Kasumi-1 (cell line): ENCODE measurements at regions not wholly inside any gene's neighbourhood (a gene's known extent, or its start where the extent isn't known, plus 50 kb on each side); places are given as distances from the start of the nearest gene placed in this dataset.

ENCODE experiments used
- DNase-seq, 2 experiments: peaks; one replicate each; lab custom pipeline; 2025; lab: John Stamatoyannopoulos, UW

DNA sequence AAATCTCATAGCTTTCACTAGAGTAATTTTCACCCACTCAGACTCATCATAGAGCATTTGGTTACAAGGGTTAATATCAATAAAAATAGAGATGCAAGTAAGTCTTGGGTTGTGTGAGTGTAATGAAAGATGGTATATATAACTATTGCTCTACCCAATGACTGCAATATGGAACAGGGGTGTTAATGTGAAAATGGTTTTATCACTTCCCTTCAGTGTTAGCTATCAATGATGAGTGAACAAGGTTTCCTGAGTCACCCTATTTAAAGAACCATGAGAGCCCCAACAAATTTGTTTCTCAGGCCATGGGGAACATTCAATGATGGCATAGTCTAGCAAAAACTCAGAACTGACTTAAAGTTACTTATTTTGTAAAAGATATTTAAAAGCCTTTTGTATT is 1133.6 kb upstream of the ZEB2 start:
- no peak for DNase-seq

DNA sequence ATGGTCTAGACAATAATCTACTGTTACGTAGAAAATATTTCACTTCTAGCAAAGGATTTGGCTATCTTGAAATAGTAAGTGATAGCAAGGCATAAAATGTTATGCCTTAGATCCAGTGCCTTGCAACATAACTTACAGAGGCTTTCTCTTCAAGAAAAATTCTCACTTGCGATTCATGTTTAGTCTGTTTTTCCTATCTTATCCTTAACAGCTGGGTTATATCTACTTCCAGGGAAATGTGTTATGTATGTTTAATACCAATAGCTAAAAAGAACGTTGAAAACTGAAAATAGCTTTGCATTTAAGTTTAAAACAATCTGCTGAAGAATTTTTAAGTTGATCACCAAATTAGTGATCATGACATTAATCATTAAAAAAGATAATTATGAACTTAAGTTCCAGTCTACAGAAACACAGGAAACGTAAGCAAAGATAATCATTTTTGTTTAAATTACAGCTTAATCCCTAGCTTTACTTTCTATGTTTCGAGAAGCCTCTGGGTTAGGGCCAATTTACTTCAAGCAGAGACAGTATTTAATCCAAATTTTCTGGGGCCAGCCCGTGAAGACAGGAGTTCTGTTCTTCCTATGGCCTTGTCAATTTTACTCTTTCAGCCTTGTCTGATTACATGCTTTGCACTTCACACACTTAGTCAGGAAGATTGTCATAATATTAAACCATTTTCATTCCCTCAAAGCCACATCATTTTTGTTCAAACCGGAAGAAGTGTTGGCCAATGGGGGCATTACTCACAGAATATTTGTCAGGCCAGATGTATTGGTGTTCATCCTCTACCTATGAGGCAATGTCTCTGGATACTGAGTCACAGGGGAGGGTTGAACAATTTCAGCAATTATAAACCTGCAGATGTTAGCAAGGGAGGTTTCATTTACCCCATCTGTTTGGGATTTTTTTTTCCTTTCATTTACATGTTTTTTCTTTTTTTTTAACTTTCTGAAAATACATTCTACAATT is 1132.9 kb upstream of the ZEB2 start:
- no peak for DNase-seq

DNA sequence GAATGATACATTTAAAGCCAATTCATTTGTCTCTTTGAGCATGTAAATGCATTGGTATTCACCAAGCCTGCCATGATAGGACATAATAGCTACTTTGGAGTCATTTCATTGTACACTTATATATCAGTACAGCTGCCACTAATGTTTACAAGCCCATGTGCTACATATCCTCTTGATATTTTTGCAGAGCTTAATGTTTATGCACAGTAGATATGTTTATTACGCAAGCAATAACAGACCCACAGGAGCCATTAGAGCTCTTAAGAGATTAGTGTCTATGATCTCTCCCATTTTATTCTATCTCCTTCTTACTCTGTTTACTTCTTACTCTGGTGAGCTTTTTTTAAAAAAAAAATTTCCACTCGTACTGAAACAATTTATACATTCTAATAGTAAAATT is 1132.1 kb upstream of the ZEB2 start:
- no peak for DNase-seq

DNA sequence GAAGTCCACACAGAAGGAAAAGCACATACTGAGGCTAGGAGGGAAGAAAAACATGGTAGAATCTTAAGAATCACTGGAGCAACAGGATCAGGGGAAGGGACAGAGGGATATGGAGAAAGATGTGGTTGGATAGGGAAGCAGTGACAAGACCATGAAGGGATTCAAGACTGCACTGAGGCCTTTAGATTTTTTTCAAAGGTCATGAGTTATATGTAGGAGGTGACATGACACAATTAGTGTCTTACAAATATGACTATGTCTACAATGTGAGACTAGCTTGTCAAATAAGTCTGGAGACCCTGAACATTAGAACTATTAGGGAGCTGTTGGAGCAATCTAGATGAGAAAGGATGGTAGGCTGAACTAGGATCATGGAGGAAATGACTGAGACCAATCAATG is 1130.3 kb upstream of the ZEB2 start:
- no peak for DNase-seq

DNA sequence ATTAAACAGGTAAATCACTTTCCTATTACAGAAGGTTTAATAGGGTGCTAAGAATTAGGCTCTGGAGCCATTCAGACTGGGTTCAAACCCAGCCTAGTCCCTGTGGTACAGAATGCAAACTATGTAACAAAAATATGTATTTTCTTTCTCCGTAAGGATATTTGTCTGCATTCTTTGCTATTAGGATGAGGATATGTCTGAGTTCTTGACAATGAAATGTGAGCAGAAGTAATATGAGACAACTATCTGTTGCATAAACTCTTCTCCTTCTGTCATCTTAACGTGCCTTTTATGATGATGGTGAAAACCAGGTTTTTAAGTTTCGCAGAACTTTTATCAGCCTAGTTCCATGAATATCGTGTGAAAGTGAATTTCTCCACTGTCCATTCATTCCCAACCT is 1129.1 kb upstream of the ZEB2 start:
- no peak for DNase-seq

DNA sequence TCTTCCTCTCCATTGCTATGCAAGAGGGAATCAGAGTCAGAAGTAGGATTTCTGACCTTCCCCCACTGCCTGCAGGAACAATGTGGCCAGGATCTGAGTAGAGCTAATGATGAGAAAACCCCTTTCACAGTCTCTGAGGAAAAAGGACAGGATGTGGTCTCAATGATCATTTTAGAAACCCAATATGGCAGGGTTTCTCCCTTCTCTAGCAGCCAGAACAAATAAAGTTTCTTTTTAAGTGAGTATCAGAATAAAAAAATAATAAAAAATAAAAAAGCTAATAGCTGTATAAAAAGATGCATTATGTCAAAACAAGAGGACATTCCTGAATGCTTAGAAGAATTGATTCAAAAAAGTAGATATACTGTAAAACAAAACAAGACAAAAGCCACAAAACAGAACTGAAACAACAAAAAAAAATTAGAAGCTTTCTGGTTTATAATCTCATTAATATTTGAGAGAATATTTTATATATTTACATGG is 1124.9 kb upstream of the ZEB2 start:
- DNase-seq: peak in 1 of 2 experiments; percentile 10

DNA sequence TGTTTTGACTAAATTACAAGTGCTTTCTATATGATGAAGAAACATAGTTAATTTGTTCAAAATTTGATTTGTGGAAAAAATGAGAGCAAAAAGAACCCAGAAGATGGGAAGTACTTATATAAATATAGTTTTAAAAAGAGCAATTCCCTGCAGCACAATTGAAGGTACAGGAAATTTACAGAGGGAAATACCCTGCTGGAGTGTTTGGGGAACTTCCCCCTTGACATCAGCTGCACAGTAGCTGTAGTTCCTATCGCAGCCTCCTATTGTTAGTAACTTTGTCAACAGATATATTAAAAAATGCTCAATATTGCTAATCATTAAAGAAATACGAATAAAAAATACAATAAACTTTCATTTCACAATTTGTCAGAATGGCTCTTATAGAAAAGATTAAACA is 1118.8 kb upstream of the ZEB2 start:
- peak; percentile 64 to 77 for DNase-seq

DNA sequence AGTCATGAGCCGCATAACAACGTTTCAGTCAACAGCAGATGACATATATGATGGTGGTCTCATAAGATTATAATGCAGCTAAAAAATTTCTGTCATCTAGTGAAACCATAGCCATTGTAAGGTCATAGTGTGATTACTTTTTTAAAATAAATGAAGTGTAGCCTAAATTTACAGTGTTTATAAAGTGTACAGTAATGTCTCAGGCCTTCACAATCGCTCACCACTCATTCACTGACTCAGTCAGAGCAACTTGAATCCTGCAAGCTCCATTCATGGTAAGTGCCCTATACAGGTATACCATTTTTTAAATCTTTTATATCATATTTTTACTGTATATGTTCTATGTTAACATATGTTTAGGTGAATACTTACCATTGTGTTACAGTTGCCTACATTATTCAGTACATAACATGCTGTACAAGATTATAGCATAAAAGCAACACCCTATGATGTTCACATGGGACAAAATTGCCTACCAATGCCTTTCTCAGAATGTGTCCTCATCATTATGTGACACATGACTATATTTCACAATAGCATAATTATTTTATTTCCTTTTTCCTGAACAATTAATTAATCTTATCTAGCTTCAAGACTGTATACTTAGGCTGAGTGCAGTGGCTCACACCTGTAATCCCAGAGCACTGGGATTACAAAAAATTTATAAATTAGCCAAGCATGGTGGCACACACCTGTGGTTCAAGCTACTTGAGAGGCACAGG is 1115.9 kb upstream of the ZEB2 start:
- no peak for DNase-seq

DNA sequence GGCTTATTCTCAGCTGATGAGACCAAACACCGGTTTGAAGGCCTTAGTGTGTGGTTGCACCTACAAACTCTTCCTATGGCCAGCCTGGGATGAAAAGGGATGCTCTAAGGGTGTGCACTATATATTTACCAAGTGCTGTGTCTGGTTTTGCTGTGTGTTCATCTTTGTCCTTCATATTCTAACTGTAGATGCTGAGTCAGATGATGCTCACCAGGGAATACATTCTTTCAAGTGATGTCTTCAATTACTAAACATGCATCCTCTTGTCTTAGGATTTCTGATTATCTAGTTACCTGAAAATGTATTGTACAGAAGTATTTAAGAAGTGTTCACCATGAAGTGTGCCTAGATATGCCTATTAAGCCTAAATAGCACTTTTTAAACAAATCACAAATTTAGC is 1111.6 kb upstream of the ZEB2 start:
- no peak for DNase-seq

DNA sequence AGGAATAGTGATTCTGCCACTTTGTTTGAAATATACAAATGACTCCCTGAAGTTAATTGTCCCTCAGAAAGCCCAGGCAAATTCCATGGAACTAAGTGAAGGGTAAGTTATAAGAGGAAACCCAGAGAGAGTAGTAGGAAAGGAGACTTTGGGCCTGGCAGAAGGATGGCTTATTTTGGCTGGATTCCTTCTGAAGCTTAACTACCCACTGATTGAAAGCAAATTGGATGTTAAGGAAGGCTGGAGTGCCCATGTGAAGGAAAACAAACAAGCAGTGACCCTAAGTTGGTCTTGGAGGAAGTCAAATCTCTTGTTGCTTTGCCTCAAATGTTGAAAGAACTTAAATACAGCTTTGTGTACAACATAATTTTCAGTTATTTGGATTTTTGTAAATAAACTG is 1106.4 kb upstream of the ZEB2 start:
- no peak for DNase-seq

DNA sequence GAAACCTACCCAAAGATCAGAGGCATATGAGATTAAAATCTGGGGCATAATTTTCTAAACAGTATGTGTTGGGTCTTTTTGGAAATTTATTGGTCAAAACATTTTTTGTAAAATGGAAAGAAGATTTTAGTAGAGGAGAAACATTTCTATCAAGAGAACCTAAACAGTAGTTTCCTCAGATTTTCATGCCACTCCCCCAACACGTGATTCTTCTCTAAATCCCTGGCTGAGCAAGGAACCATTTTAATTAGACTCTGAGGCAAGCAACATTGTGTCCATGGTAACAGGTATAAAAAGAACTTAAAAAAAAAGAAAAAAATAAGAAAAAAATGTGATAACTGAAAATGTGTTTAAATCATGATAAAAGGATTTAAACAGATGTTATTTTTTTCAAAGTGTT is 1105.2 kb upstream of the ZEB2 start:
- no peak for DNase-seq

DNA sequence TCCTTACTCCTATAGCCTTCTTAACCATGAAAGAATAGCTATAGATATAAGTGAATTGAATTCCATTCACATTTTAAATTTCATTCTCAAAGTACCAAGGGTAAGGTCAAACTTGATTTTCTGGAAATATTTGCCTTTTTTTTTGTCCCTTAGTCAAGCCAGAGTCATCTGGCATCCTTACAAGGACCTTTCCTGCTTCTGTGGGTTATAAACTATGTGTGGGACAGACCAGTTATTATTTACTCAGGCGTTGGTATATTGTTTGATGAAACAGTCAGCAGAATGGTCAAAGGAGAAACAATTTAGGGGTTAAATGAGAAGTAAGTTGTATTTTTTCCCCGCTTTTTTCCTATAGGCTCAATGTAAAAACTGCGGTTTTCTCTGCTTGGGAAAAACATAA is 1103.2 kb upstream of the ZEB2 start:
- no peak for DNase-seq

DNA sequence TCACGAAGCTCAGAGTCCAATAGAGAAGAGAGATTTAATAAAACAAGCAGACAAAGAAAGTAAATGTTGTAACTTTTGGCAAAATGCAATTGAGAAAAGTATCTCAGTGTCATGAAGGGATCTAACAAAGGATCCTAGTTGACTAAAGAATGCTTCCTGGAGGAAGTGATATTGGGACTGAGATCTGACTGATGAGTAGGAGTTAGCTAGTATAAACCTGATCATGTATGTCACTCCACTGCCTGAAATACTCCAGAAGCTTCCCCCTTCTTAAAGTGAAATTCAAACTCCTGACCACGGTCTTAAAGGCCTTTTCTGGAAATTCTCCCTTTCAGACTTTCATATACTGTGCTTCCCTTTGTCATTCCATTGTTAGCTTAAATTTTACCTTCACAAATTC is 1102.4 kb upstream of the ZEB2 start:
- DNase-seq: no peak

DNA sequence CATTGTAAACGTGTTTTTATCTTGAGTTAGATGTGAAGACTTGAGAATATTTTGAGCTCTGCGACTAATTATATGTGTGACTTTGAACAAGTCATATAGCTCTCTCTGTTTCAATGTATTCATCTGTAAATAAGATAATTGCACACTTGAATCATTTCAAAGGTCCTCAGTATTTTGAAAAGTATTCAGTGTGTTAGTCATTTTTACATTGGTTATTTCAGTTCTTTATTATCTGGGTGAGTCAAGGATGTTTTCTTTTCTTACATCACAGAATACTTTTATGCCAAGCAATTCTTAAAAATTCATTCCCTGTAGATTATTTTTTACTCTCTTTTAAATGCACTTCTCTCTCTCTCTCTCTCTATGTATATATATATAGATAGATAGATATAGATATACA is 1098.0 kb upstream of the ZEB2 start:
- no peak for DNase-seq

DNA sequence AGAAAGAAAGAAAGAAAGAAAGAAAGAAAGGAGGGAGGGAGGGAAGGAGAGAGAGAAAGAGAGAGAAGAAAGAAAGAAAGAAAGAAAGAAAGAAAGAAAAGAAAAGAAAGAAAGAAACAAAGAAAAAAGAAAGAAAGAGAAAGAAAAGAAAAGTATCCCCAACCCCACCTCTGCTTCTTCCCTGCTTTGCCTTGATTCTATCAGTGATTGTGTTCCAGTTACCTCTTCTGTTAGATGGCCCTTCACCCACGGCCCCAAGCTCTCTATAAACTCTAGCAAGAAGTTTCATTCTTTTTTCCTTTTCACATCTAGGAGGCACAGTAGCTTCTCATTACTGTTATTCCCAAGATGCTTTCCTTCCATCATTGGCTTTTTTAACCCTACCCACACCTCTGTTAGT is 1097.5 kb upstream of the ZEB2 start:
- DNase-seq: no peak

DNA sequence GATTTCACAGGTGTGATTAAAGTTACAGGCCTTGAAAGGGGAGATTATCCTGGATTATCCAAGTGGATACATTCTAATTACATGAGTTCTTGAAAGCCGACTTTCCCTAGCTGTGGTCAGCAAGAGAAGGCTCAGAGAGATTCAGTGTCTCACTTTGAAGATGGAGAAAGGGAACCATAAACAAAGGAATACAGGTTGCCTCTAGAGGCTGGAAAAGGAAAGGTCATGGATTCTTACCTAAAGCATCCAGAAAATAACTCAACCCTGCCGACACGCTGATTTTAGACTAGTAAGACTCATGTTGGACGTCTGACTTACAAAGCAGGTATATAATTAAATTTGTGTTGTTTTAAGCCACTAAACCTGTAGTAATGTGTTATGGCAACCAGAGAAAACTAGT is 1095.7 kb upstream of the ZEB2 start:
- no peak for DNase-seq

DNA sequence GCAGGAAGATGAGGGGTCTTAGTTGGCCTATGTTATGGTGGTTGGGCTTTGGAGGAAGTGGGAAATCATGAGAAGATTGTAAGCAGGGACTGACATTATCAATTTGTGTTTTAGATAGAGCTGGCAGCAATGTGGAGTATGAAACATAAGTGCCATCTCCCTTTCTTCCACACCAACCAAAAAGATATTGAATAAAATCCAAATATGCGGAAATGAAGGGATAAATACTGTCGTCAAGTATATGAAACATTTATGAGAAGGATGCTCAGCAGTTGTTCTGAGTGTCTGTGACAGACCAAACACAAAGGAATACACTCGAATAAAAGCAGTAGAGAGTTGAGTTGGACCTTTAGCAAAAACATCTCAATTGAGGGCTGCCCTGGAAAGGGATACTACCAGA is 1090.0 kb upstream of the ZEB2 start:
- no peak for DNase-seq

DNA sequence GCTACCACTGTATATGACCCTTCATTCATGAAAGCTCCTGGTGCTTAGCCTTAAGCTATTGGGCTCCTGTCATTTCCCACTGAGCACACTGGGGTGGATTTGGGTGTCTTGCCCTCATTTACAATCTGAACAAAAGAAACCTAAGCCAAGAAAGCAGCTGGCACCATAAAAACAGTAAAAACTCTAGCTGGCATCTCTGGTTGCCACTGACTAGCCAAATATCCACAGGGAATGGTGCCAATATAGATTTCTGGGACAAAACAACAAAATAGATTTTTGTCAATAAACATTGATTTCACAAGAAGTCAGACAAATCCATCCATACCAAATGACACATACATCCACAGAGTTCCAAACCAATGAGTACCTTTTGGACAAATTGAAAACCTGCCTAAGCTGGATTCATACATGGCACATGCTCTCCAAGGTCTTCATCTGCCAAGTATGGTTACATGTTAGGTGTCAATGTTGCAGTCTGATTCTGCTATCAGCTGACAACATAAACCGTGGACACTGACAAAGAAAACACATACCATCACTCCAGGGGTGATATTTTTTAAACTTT is 1081.5 kb upstream of the ZEB2 start:
- DNase-seq: no peak

DNA sequence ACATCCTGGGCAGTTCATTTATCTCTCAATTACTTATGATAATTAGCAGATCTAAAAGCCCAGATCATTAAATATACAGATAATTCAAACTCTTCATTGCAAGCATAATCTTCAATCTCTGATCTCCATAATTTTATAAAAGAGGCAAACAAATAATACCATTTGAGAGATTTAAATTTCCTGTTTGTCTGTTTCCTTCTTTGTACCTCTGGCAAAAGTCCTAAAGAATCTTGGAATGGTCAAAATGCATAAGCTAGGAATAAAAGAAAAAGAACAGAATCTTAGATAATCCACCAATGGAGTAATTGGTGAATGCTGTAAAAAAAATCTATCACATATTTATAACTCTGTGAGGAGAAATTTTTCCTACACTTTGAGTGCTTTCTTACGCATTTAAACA is 1080.9 kb upstream of the ZEB2 start:
- DNase-seq: no peak

DNA sequence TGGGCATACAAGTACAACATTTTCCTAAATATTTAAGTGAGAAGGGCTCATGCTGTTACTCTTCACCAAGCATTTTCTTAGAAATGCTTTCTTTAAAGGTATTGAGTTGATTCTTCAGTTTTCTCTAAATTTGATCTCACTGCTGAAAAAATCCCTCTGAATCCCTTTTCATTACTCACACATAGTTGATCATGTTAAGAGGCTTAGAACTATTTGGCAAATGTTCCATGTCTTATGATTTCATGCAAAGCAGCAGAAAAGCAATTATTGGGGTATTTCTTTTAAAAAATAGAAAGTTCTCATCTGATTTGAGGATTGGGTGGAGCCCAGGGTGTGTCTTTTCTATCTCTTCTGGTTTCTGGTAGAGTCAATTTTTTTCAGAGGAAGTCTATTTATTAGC is 1079.8 kb upstream of the ZEB2 start:
- no peak for DNase-seq

DNA sequence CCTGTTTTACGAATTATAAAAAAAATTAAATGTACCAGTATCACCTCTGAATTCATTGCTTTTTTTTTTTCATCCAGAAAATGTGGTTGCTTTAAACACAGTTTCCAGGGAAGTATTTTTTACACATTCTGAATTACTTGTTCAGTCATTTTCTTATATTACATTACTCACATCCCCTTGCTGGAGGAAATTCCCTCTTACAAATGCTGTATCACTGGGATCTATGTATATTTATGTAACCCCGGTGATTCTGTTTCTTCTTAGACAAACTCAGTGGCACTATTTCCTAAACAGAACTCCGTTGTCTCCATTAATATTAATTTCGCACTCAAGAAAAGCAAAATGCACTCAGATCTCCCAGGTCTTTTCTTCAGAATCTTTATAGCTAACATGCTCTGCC is 1078.5 kb upstream of the ZEB2 start:
- DNase-seq: no peak

DNA sequence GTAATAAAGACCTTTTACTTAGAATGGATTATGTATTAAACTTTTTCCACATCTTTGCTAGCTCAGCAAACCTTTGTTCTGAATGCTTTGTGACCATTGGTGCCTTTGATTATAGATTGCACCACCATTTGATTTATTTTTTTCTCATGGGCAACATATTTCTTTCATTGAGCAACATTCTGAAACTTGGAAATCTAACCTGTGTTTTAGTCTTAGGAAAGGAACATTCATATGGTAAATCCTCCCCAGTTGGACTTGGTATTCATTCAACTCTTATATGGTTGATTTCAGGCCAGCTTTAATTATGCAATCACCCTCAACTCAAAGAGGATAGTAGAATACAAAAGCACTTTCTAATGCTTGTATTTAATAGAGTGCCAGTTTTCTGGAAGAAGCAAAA is 1077.9 kb upstream of the ZEB2 start:
- no peak for DNase-seq

DNA sequence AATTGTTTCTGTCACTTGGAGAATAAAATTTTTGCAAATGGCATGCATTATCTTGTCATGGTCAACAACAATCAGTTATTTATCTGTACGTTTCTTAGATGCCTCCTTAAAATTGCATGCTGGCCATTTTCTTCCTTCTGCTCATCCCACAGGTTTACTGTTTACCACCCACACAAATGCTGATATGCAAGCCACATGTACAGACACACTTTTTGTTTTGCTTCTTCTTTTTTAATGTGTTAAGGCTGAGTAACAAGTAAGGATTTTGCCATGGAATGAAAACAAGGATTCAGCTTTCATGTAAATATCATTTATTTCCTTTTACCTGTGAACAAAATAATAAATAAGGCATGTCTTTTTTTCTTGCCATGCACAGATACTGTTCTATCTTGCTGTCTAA is 1077.1 kb upstream of the ZEB2 start:
- DNase-seq: no peak
